Heart left ventricle (tissue), 16 donors: ENCODE measurements at regions not wholly inside any gene's neighbourhood (a gene's known extent, or its start where the extent isn't known, plus 50 kb on each side); places are given as distances from the start of the nearest gene placed in this dataset.

Experiments
- ATAC-seq, 4 donors: fragments of 200-7000 bp; cut with Tn5 transposase; one replicate each; pipeline ENCODE4 v1.9.1; 2020 to 2022; ENCODE audit warnings: moderate library complexity in 4 of 4, mild to moderate bottlenecking in 3 of 4, moderate number of reproducible peaks in 1 of 4
- DNase-seq, 5 donors: peaks; one replicate each; pipeline ENCODE4 v3.0.0-alpha.2; 2020
- H3K27ac ChIP-seq, 12 donors: fragments of 200-600 bp; sonication (generic) in 4 of 12; one replicate each; pipeline versions ENCODE4 v1.5.0 to v1.8.0; 2016 to 2022; ENCODE audit warnings: mild to moderate bottlenecking in 2 of 12
- H3K27me3 ChIP-seq, 9 donors: fragments of 200-600 bp; sonication (generic) in 2 of 9; one replicate each; pipeline versions ENCODE4 v1.5.1 to v1.8.0; 2016 to 2022; ENCODE audit warnings: mild to moderate bottlenecking in 3 of 9
- H3K36me3 ChIP-seq, 9 donors: fragments of 200-600 bp; sonication (generic) in 2 of 9; one replicate each; pipeline versions ENCODE4 v1.5.0 to v1.8.0; 2018 to 2022; ENCODE audit warnings: mild to moderate bottlenecking in 2 of 9
- H3K4me1 ChIP-seq, 12 donors: fragments of 200-600 bp; sonication (generic) in 4 of 12; one replicate each; pipeline versions ENCODE4 v1.5.0 to v1.8.0; 2016 to 2022; ENCODE audit warnings: mild to moderate bottlenecking in 3 of 12
- H3K4me3 ChIP-seq, 12 donors: fragments of 200-600 bp; sonication (generic) in 4 of 12; one replicate each; pipeline versions ENCODE4 v1.5.0 to v1.8.0; 2017 to 2022; ENCODE audit warnings: mild to moderate bottlenecking in 9 of 12, moderate library complexity in 4 of 12
- H3K9me3 ChIP-seq, 12 donors: fragments of 200-600 bp; sonication (generic) in 4 of 12; one replicate each; pipeline versions ENCODE4 v1.5.0 to v1.8.0; 2016 to 2022; ENCODE audit warnings: mild to moderate bottlenecking in 1 of 12
- POLR2A ChIP-seq, 2 donors: fragments of 450-650 bp; IDR thresholded peaks; one replicate each; pipeline ENCODE4 v1.6.1; 2017; ENCODE audit warnings: antibody characterized with exemption in 2 of 2, mild to moderate bottlenecking in 2 of 2, moderate library complexity in 2 of 2
- WGBS, 4 donors: extraction: QIAGEN DNeasy Blood & Tissue Kit in 2 of 4; methylation state at CpG; one replicate each; pipeline versions ENCODE4 v1.1.5 to v1.1.7; 2013 to 2018; 5-methylcytosine and 5-hydroxymethylcytosine counted together
- intact Hi-C, 10 donors: fragments of 100-400 bp; cut with DNase I; formaldehyde crosslinking; loops; one replicate each; pipeline versions ENCODE4 v1.11.1 to v1.14.2; 2022
- TF ChIP-seq, protein P1 (sequence below), 12 donors: fragments of 200-600 bp; sonication (generic) in 4 of 12; IDR thresholded peaks; one replicate each; pipeline versions ENCODE4 v1.5.0 to v1.8.0; 2018 to 2022; ENCODE audit warnings: antibody characterized with exemption in 12 of 12, mild to moderate bottlenecking in 5 of 12
- donor health status: ischemic (EF 13 %, LVEDD 7.1; RV severe dilation, severe dysfunction).
- donor health status: healthy with polysubstance abuse.
- donor health status: DM: no; HTN: yes; CAD: no.
- donor health status: DM: no; HTN: no; CAD: no.
- donor health status: ischemic (EF 25% LVEDD 6.9; RV normal size, moderate dysfunction).
- donor health status: ischemic (EF 25% LVEDD 5.7; RV mildly dilated, moderate dysfunction).
- donor health status: healthy.
- donor health status: DM: yes; HTN: yes; CAD: no.
- donor health status: ischemic (EF 35%, LVEDD 5.7; RV mildly dilated, moderate dysfunction).
- donor health status: nonischemic (EF 11% LVEDD 7.7; RV severe dilation, severe dysfunction).
- donor health status: DM: yes; HTN: yes; CAD: no.
- donor health status: PGD.
- donor health status: ischemic (EF 29% LVEDD 5.4; RV normal size, mild dysfunction).
- donor health status: nonischemic (EF 23%, LVEDD 6.1; RV moderate dilation, normal function).

DNA sequence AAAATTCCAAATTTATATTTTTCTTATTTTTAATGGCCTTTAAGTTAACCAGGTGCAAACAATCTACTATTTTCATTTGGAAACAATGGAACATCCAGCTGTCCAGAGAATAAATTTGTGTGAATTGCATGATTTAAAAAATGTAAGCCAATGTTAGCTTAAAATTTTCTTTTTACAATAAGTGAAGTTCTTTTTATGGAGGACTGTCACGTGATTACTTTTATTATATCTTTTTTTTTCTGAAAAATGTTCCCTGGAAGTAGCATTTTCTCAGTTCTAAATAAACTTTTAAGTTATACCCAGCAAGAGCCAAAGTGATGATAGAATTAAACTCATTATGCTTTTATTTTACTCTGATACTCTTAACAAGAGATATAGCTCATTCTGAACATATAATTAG is 267.7 kb upstream of the SLC35B3 start:
- H3K27ac ChIP-seq, result no peak overlapping the region
- intact Hi-C loops, result loop anchor here in 2 of 10 donors (10.0 kb wide), 1 partner anchor 1732 kb away; no protein-coding TSS in a partner anchor
- DNase-seq (no peak), ATAC-seq (no peak)
- TF ChIP-seq POLR2A (IDR thresholded peaks at IDR 0.05), result no peak
- TF ChIP-seq, protein P1, sequence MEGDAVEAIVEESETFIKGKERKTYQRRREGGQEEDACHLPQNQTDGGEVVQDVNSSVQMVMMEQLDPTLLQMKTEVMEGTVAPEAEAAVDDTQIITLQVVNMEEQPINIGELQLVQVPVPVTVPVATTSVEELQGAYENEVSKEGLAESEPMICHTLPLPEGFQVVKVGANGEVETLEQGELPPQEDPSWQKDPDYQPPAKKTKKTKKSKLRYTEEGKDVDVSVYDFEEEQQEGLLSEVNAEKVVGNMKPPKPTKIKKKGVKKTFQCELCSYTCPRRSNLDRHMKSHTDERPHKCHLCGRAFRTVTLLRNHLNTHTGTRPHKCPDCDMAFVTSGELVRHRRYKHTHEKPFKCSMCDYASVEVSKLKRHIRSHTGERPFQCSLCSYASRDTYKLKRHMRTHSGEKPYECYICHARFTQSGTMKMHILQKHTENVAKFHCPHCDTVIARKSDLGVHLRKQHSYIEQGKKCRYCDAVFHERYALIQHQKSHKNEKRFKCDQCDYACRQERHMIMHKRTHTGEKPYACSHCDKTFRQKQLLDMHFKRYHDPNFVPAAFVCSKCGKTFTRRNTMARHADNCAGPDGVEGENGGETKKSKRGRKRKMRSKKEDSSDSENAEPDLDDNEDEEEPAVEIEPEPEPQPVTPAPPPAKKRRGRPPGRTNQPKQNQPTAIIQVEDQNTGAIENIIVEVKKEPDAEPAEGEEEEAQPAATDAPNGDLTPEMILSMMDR (IDR thresholded peaks at IDR 0.05), result no peak
- H3K4me3 ChIP-seq, result no peak overlapping the region
- 85 to 90% (median 88%) methylated on average over 1 of the region's 1 CpG for WGBS, 4 donors
- no peaks in the 10 kb centered on the region for H3K9me3 ChIP-seq
- H3K4me1 ChIP-seq, result no peaks in the 10 kb centered on the region
- H3K27me3 ChIP-seq, result no peaks in the 10 kb centered on the region
- H3K36me3 ChIP-seq, result no peaks in the 10 kb centered on the region

DNA sequence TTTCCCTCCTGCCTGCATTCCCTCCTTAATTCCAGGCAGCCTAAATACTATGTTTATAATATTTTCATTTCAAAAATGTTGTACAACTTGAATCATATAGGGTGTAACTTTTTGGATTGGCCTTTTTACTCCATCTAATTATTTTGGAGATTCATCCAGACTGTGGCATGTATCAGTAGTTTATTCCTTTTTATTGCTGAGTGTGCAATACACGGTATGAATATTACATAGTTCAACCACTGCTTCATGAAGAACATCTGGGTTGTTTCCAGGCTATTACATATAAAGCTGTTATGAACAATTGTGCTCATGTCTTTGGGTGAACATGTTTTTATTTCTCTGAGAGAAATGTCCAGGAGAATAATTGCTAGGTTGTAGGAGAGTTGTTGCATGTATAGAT is 253.5 kb upstream of the SLC35B3 start:
- no peaks in the 10 kb centered on the region for H3K4me1 ChIP-seq
- ATAC-seq (no peak), DNase-seq (no peak)
- H3K27me3 ChIP-seq, result no peaks in the 10 kb centered on the region
- no peak overlapping the region for H3K27ac ChIP-seq
- H3K4me3 ChIP-seq, result no peak overlapping the region
- H3K9me3 ChIP-seq, result no peaks in the 10 kb centered on the region
- WGBS, 4 donors, result 71 to 88% (median 81%) methylated on average over 1 of the region's 1 CpG
- intact Hi-C loops, result no loop called here
- H3K36me3 ChIP-seq, result no peaks in the 10 kb centered on the region
- no peak for TF ChIP-seq POLR2A (IDR thresholded peaks at IDR 0.05)
- TF ChIP-seq, protein P1 (IDR thresholded peaks at IDR 0.05), result no peak

DNA sequence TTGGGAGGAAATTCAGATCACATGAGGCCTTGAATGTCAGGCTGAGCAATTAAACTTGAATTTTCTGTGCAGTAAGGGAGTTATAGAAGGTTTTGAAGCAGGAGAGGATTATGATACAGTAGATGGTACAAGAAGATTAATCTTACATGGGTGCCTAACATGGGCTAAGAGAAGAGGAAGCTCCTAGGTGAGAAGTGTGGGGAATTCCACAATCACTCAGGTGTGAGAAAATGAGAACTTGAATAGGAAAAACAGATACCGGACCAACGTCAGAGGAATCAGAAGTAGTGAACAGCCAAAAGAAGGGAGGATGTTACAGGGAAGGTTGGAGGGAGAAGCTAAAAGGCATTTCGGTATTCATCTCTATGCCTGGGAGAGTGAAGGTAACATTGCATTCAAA is 250.7 kb upstream of the SLC35B3 start:
- H3K4me3 ChIP-seq, result no peak overlapping the region
- H3K4me1 ChIP-seq, result no peaks in the 10 kb centered on the region
- intact Hi-C loops, result no loop called here
- no peaks in the 10 kb centered on the region for H3K9me3 ChIP-seq
- H3K27me3 ChIP-seq, result no peaks in the 10 kb centered on the region
- no peak for TF ChIP-seq POLR2A (IDR thresholded peaks at IDR 0.05)
- TF ChIP-seq, protein P1 (IDR thresholded peaks at IDR 0.05), result no peak
- no peaks in the 10 kb centered on the region for H3K36me3 ChIP-seq
- WGBS, 4 donors, result 70 to 91% (median 85%) methylated on average over 3 of the region's 3 CpGs
- DNase-seq, result no peak
- H3K27ac ChIP-seq, result no peak overlapping the region
- no peak for ATAC-seq

DNA sequence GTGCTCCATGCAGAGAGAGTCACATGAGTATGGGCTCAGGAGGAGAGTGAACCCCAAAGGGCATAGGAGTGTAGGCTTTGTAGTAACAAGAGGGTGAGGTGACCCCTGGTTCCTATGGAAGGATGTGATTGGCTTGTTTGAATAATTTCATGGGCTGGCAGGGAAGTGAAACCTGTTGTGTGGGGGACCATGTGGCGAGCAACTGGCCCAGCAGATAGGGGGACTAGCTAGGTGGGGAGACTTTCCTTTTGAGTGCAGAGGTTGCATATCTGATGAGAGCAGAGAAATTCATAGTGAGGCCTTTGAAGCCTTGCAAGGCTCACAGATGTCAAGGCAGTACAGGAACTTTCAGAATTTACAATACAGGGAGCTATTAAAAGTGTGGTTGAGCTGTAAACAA is 247.9 kb upstream of the SLC35B3 start:
- ATAC-seq (no peak), DNase-seq (no peak)
- TF ChIP-seq, protein P1 (IDR thresholded peaks at IDR 0.05), result no peak
- no peak for TF ChIP-seq POLR2A (IDR thresholded peaks at IDR 0.05)
- Histone ChIP-seq H3K27ac (no peak overlapping the region), H3K4me3 (no peak overlapping the region), H3K36me3 (no peaks in the 10 kb centered on the region), H3K27me3 (no peaks in the 10 kb centered on the region), H3K4me1 (no peaks in the 10 kb centered on the region), H3K9me3 (no peaks in the 10 kb centered on the region)
- WGBS, 4 donors, result 67 to 83% (median 78%) methylated on average over 1 of the region's 1 CpG
- intact Hi-C loops, result no loop called here
